Gastrocnemius medialis (tissue), 4 donors: ENCODE measurements at regions not wholly inside any gene's neighbourhood (a gene's known extent, or its start where the extent isn't known, plus 50 kb on each side); places are given as distances from the start of the nearest gene placed in this dataset.

Source experiments
- ATAC-seq, 2 donors: fragments of 150-250 bp; one replicate each; pipeline ENCODE4 v1.9.1; 2016
- DNase-seq, 2 donors: peaks; one replicate each; pipeline ENCODE4 v3.0.0-alpha.2; 2019
- H3K27ac ChIP-seq, 4 donors: fragments of 200-600 bp; sonication (generic); 1 replicate in 1 of 4; 2 replicates in 3 of 4; pipeline ENCODE4 v1.5.1; 2016 to 2018; ENCODE audit warnings: mild to moderate bottlenecking in 2 of 4, moderate library complexity in 1 of 4
- H3K27me3 ChIP-seq, 3 donors: fragments of 200-600 bp; sonication (generic) in 2 of 3; 1 replicate in 1 of 3; 2 replicates in 2 of 3; pipeline versions ENCODE4 v1.5.1 to v1.6.0; 2016 to 2019; ENCODE audit warnings: mild to moderate bottlenecking in 1 of 3, moderate library complexity in 1 of 3
- H3K36me3 ChIP-seq, 2 donors: fragments of 200-600 bp; sonication (generic) in 1 of 2; one replicate each; pipeline ENCODE4 v1.5.1; 2017 to 2018
- H3K4me1 ChIP-seq, 2 donors: fragments of 200-600 bp; sonication (generic) in 1 of 2; one replicate each; pipeline ENCODE4 v1.5.1; 2016 to 2017; ENCODE audit warnings: mild to moderate bottlenecking in 2 of 2
- H3K4me3 ChIP-seq, 4 donors: fragments of 200-600 bp; sonication (generic) in 3 of 4; 1 replicate in 1 of 4; 2 replicates in 3 of 4; pipeline ENCODE4 v1.5.1; 2016 to 2019; ENCODE audit warnings: mild to moderate bottlenecking in 2 of 4
- H3K9me3 ChIP-seq, 3 donors: fragments of 200-600 bp; sonication (generic) in 2 of 3; 1 replicate in 1 of 3; 2 replicates in 2 of 3; pipeline ENCODE4 v1.5.1; 2016 to 2019
- CTCF ChIP-seq, 5 experiments: fragments of 450-650 bp in 3 of 5; fragments of 200-600 bp in 2 of 5; sonication (generic) in 2 of 5; IDR thresholded peaks in 4 of 5; conservative IDR thresholded peaks in 1 of 5; 1 replicate in 4 of 5; 2 replicates in 1 of 5; pipeline ENCODE4 v1.5.1; 2016 to 2019; ENCODE audit warnings: antibody characterized with exemption in 5 of 5, mild to moderate bottlenecking in 3 of 5, moderate library complexity in 3 of 5
- POLR2A ChIP-seq, 2 donors: fragments of 450-650 bp; IDR thresholded peaks; one replicate each; pipeline ENCODE4 v1.6.1; 2017; ENCODE audit warnings: antibody characterized with exemption in 2 of 2, mild to moderate bottlenecking in 2 of 2, moderate library complexity in 2 of 2
- in situ Hi-C, 4 donors: fragments of 200-750 bp; cut with MboI; loops; one replicate each; pipeline versions ENCODE4 v1.15.0 to v1.8.0; 2017; ENCODE audit warnings: low sequenced_read_pairs in 4 of 4
- intact Hi-C: fragments of 100-400 bp; cut with DNase I; formaldehyde crosslinking; loops from one replicate; pipeline ENCODE4 v1.15.1; 2023; ENCODE audit warnings: low total_unique reads

- no peak for DNase-seq
- H3K27ac ChIP-seq = no peak overlapping the region
- H3K4me1 ChIP-seq = peaks cover 4 to 5% of the 10 kb centered on the region in 2 donors
- in situ Hi-C loops (no loop called here), intact Hi-C loops (no loop called here)
- ATAC-seq = no peak
- H3K36me3 ChIP-seq = no peaks in the 10 kb centered on the region
- no peaks in the 10 kb centered on the region for H3K9me3 ChIP-seq
- TF ChIP-seq POLR2A (IDR thresholded peaks at IDR 0.05) = no peak
- TF ChIP-seq CTCF (IDR thresholded peaks at IDR 0.05 in 4 of 5, conservative IDR thresholded peaks at IDR 0.05 in 1 of 5) = no peak
- H3K27me3 ChIP-seq = no peaks in the 10 kb centered on the region
- H3K4me3 ChIP-seq = no peak overlapping the region
Observed at GRCh38 chr4:99729186-99729585, 71.6 kb upstream of the C4orf54 start.

- in situ Hi-C loops (no loop called here), intact Hi-C loops (loop anchor here (5.0 kb wide), 2 partner anchors 78 to 92 kb away; no protein-coding TSS in a partner anchor)
- Histone ChIP-seq H3K27ac (peak overlapping the region; percentile 89 to 95 (median 91)), H3K36me3 (no peaks in the 10 kb centered on the region), H3K4me3 (no peak overlapping the region), H3K9me3 (no peaks in the 10 kb centered on the region), H3K4me1 (peaks cover 38 to 48% of the 10 kb centered on the region in 2 donors), H3K27me3 (no peaks in the 10 kb centered on the region)
- DNase-seq (no peak), ATAC-seq (peak; percentile 1 to 4)
- no peak for TF ChIP-seq CTCF (IDR thresholded peaks at IDR 0.05 in 4 of 5, conservative IDR thresholded peaks at IDR 0.05 in 1 of 5)
- no peak for TF ChIP-seq POLR2A (IDR thresholded peaks at IDR 0.05)
Observed at GRCh38 chr4:99724067-99724466, 66.4 kb upstream of the C4orf54 start.

- H3K27ac ChIP-seq = peak overlapping the region; percentile 89 to 95 (median 91)
- H3K4me1 ChIP-seq = peaks cover 38 to 48% of the 10 kb centered on the region in 2 donors
- ATAC-seq (peak; percentile 97 to 98), DNase-seq (peak; percentile 83 to 94)
- in situ Hi-C loops = no loop called here
- intact Hi-C loops = loop anchor here (2.0 to 5.0 kb wide), 6 partner anchors 45 to 399 kb away; partner anchors contain the start of gene C4orf54
- no peak overlapping the region for H3K4me3 ChIP-seq
- TF ChIP-seq POLR2A (IDR thresholded peaks at IDR 0.05) (no peak), CTCF (IDR thresholded peaks at IDR 0.05 in 4 of 5, conservative IDR thresholded peaks at IDR 0.05 in 1 of 5) (no peak)
- H3K27me3 ChIP-seq = no peaks in the 10 kb centered on the region
- H3K36me3 ChIP-seq = no peaks in the 10 kb centered on the region
- no peaks in the 10 kb centered on the region for H3K9me3 ChIP-seq
Observed at GRCh38 chr4:99723612-99724011, 66.0 kb upstream of the C4orf54 start.

- no peak overlapping the region for H3K4me3 ChIP-seq
- in situ Hi-C loops = no loop called here
- H3K9me3 ChIP-seq = no peaks in the 10 kb centered on the region
- H3K4me1 ChIP-seq = peaks cover 38 to 48% of the 10 kb centered on the region in 2 donors
- DNase-seq = peak in 1 of 2 donors; percentile 15
- TF ChIP-seq POLR2A (IDR thresholded peaks at IDR 0.05) (no peak), CTCF (IDR thresholded peaks at IDR 0.05 in 4 of 5, conservative IDR thresholded peaks at IDR 0.05 in 1 of 5) (no peak)
- intact Hi-C loops = loop anchor here (2.0 to 5.0 kb wide), 6 partner anchors 44 to 398 kb away; partner anchors contain the start of gene C4orf54
- no peaks in the 10 kb centered on the region for H3K36me3 ChIP-seq
- H3K27ac ChIP-seq = peak overlapping the region; percentile 89 to 95 (median 91)
- H3K27me3 ChIP-seq = no peaks in the 10 kb centered on the region
- ATAC-seq = peak; percentile 55 to 64
Observed at GRCh38 chr4:99722725-99723124, 65.1 kb upstream of the C4orf54 start.

GRCh38 chr4:99722006-99722405 is 64.4 kb upstream of the C4orf54 start:
- ATAC-seq (no peak), DNase-seq (no peak)
- Histone ChIP-seq H3K27me3 (no peaks in the 10 kb centered on the region), H3K9me3 (no peaks in the 10 kb centered on the region), H3K4me1 (peaks cover 38 to 48% of the 10 kb centered on the region in 2 donors), H3K4me3 (no peak overlapping the region), H3K36me3 (no peaks in the 10 kb centered on the region), H3K27ac (peak overlapping the region; percentile 89 to 95 (median 91))
- no peak for TF ChIP-seq CTCF (IDR thresholded peaks at IDR 0.05 in 4 of 5, conservative IDR thresholded peaks at IDR 0.05 in 1 of 5)
- TF ChIP-seq POLR2A (IDR thresholded peaks at IDR 0.05) = no peak
- intact Hi-C loops (loop anchor here (2.0 to 5.0 kb wide), 6 partner anchors 43 to 397 kb away; partner anchors contain the start of gene C4orf54), in situ Hi-C loops (no loop called here)
